ENCODE measurements at regions not wholly inside any gene's neighbourhood (a gene's known extent, or its start where the extent isn't known, plus 50 kb on each side); places are given as distances from the start of the nearest gene placed in this dataset.

DNA sequence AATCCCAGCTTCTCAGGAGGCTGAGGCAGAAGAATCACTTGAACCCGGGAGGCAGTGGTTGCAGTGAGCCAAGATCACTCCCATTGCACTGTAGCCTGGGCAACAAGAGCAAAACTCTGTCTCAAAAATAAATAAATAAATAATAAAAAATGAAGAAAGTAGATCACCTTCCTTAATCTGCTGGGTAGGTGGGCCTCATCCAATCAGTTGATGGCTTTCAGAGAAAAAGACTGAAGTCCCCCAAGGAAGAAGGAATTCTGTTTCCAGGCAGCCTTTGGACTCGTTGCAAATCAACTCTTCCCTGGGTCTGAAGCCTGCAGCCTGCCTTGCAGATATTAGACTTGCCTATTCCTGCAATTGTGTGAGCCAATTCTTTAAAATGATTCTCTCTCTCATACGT, 136.5 kb downstream of the TFCP2L1 start:
- H3K27me3 ChIP-seq (ENCODE audit: control insufficient read depth, insufficient read depth, low read length, poor library complexity, severe bottlenecking): no peaks in the 10 kb centered on the region
- no peak for DNase-seq
- H3K9ac ChIP-seq (ENCODE audit: extremely low read depth, low read length, poor library complexity, severe bottlenecking): no peak overlapping the region
- Mint-ChIP-seq H3K9me3 (no peaks in the 10 kb centered on the region), H3K4me1 (no peaks in the 10 kb centered on the region), H3K27me3 (ENCODE audit: insufficient read depth) (no peaks in the 10 kb centered on the region), H3K4me3 (no peak overlapping the region), H3K27ac (no peak overlapping the region), H3K36me3 (ENCODE audit: low read depth) (no peaks in the 10 kb centered on the region)
- no peak overlapping the region for H3K4me3 ChIP-seq (ENCODE audit: low read length)
- no peaks in the 10 kb centered on the region for H3K36me3 ChIP-seq (ENCODE audit: control insufficient read depth, insufficient read depth, low read length)
- no peaks in the 10 kb centered on the region for H3K9me3 ChIP-seq (ENCODE audit: control insufficient read depth, low read length)
- H3K27ac ChIP-seq (ENCODE audit: low read depth, low read length): no peak overlapping the region
- no peaks in the 10 kb centered on the region for H3K4me1 ChIP-seq (ENCODE audit: control insufficient read depth, insufficient read depth, low read length)
- 81 to 83% methylated on average over 1 to 3 of the region's 3 CpGs for WGBS, 2 experiments (ENCODE audit: insufficient coverage in 1 of 2, insufficient read length in 1 of 2)
- TF ChIP-seq, protein P1, sequence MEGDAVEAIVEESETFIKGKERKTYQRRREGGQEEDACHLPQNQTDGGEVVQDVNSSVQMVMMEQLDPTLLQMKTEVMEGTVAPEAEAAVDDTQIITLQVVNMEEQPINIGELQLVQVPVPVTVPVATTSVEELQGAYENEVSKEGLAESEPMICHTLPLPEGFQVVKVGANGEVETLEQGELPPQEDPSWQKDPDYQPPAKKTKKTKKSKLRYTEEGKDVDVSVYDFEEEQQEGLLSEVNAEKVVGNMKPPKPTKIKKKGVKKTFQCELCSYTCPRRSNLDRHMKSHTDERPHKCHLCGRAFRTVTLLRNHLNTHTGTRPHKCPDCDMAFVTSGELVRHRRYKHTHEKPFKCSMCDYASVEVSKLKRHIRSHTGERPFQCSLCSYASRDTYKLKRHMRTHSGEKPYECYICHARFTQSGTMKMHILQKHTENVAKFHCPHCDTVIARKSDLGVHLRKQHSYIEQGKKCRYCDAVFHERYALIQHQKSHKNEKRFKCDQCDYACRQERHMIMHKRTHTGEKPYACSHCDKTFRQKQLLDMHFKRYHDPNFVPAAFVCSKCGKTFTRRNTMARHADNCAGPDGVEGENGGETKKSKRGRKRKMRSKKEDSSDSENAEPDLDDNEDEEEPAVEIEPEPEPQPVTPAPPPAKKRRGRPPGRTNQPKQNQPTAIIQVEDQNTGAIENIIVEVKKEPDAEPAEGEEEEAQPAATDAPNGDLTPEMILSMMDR (conservative IDR thresholded peaks at IDR 0.05): no peak

DNA sequence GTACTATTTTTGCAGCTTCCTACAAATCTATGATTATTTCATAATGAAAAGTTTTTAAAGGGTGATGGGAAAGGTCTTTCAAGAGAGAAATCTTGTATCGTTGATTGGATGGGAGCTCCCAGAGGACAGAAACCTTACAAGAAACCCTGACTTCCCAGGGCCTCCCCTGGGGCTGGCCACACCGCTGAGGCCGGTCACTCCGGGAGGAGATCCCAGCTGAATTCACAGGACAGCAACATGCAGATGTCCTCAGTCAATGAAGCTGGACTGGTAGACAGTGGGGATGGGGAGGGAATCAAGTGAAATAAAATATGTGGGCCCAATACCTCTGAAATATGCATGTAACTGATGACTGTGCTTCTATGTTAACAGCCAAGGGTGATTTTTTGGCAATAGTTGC, 135.6 kb downstream of the TFCP2L1 start:
- Mint-ChIP-seq H3K4me3 (no peak overlapping the region), H3K4me1 (no peaks in the 10 kb centered on the region), H3K9me3 (no peaks in the 10 kb centered on the region), H3K27me3 (ENCODE audit: insufficient read depth) (no peaks in the 10 kb centered on the region), H3K27ac (no peak overlapping the region), H3K36me3 (ENCODE audit: low read depth) (no peaks in the 10 kb centered on the region)
- Histone ChIP-seq H3K27ac (ENCODE audit: low read depth, low read length) (no peak overlapping the region), H3K9me3 (ENCODE audit: control insufficient read depth, low read length) (no peaks in the 10 kb centered on the region), H3K27me3 (ENCODE audit: control insufficient read depth, insufficient read depth, low read length, poor library complexity, severe bottlenecking) (no peaks in the 10 kb centered on the region), H3K4me1 (ENCODE audit: control insufficient read depth, insufficient read depth, low read length) (no peaks in the 10 kb centered on the region), H3K4me3 (ENCODE audit: low read length) (no peak overlapping the region), H3K36me3 (ENCODE audit: control insufficient read depth, insufficient read depth, low read length) (no peaks in the 10 kb centered on the region), H3K9ac (ENCODE audit: extremely low read depth, low read length, poor library complexity, severe bottlenecking) (no peak overlapping the region)
- TF ChIP-seq, protein P1 (conservative IDR thresholded peaks at IDR 0.05): no peak
- WGBS, 2 experiments (ENCODE audit: insufficient coverage in 1 of 2, insufficient read length in 1 of 2): 91% methylated on average over 4 of the region's 4 CpGs; no CpG with 5 or more reads in 1 of the 2 experiments
- no peak for DNase-seq

DNA sequence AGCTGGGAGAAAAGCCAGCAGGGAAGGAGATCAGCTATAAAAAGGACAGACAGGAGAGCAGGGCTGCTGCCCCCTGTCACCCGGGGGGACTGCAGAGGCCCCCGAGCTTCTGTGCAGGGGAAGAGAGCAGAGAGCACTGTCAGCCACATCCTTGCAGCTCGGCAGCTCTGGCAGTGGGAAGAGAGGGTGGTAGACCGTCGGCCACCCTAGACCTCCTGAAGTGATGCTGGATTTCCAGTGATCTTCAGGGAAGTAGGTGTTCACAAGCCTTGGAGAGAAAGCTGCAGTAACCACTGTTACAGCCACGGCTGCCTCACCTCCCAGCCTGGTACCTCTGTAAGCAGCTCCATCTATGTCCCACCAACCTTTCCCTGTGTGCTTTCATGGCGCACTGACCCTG, 134.9 kb downstream of the TFCP2L1 start:
- H3K4me1 Mint-ChIP-seq: no peaks in the 10 kb centered on the region
- peaks cover under 1% of the 10 kb centered on the region for H3K27me3 Mint-ChIP-seq (ENCODE audit: insufficient read depth)
- TF ChIP-seq, protein P1 (conservative IDR thresholded peaks at IDR 0.05): no peak
- no peaks in the 10 kb centered on the region for H3K36me3 ChIP-seq (ENCODE audit: control insufficient read depth, insufficient read depth, low read length)
- H3K9me3 ChIP-seq (ENCODE audit: control insufficient read depth, low read length): no peaks in the 10 kb centered on the region
- WGBS, 2 experiments (ENCODE audit: insufficient coverage in 1 of 2, insufficient read length in 1 of 2): 83 to 85% methylated on average over 3 to 7 of the region's 7 CpGs
- no peak overlapping the region for H3K9ac ChIP-seq (ENCODE audit: extremely low read depth, low read length, poor library complexity, severe bottlenecking)
- no peak for DNase-seq
- no peaks in the 10 kb centered on the region for H3K4me1 ChIP-seq (ENCODE audit: control insufficient read depth, insufficient read depth, low read length)
- no peak overlapping the region for H3K4me3 Mint-ChIP-seq
- H3K27ac ChIP-seq (ENCODE audit: low read depth, low read length): no peak overlapping the region
- H3K4me3 ChIP-seq (ENCODE audit: low read length): no peak overlapping the region
- H3K9me3 Mint-ChIP-seq: no peaks in the 10 kb centered on the region
- no peak overlapping the region for H3K27ac Mint-ChIP-seq
- H3K36me3 Mint-ChIP-seq (ENCODE audit: low read depth): no peaks in the 10 kb centered on the region
- H3K27me3 ChIP-seq (ENCODE audit: control insufficient read depth, insufficient read depth, low read length, poor library complexity, severe bottlenecking): no peaks in the 10 kb centered on the region
